CD4-positive, alpha-beta T cell treated with Interferon alpha-2 for 1 hour (primary cell): ENCODE measurements at regions not wholly inside any gene's neighbourhood (a gene's known extent, or its start where the extent isn't known, plus 50 kb on each side); places are given as distances from the start of the nearest gene placed in this dataset.
A peak's percentile ranks its signal among the peaks of the same experiment; 100 is the strongest.
"Not testable (repeated sequence)": the region's sequence is repeated elsewhere in the genome, so short reads cannot be mapped to it uniquely, and the experiment has no call there.

Experiments used
- DNase-seq, 2 donors: peaks; one replicate each; pipeline ENCODE4 v3.0.0-alpha.2; 2020 to 2022

GRCh38 chr10:80957161-80957560, 419.5 kb downstream of the SH2D4B start:
- no peak for DNase-seq

GRCh38 chr10:80964179-80964578, 426.5 kb downstream of the SH2D4B start:
- DNase-seq = no peak

- DNase-seq = no peak
Measured at GRCh38 chr10:80964955-80965614, 427.4 kb downstream of the SH2D4B start.

- no peak for DNase-seq
Measured at GRCh38 chr10:80966326-80966986, 428.8 kb downstream of the SH2D4B start.

- not testable (repeated sequence) for DNase-seq
Measured at GRCh38 chr10:80967357-80967756, 429.7 kb downstream of the SH2D4B start.

GRCh38 chr10:80968903-80969302, 431.2 kb downstream of the SH2D4B start:
- DNase-seq = no peak

GRCh38 chr10:80971461-80971860, 433.8 kb downstream of the SH2D4B start:
- no peak for DNase-seq

GRCh38 chr10:80976658-80977057, 439.0 kb downstream of the SH2D4B start:
- DNase-seq = no peak

GRCh38 chr10:80985102-80985501, 447.4 kb downstream of the SH2D4B start:
- DNase-seq = no peak

GRCh38 chr10:80986596-80986995, 448.9 kb downstream of the SH2D4B start:
- DNase-seq = no peak

- no peak for DNase-seq
Measured at GRCh38 chr10:80988755-80989154, 451.1 kb downstream of the SH2D4B start.

- no peak for DNase-seq
Measured at GRCh38 chr10:80996615-80997193, 459.0 kb downstream of the SH2D4B start.

- DNase-seq = no peak
Measured at GRCh38 chr10:81000781-81001180, 463.1 kb downstream of the SH2D4B start.

GRCh38 chr10:81002382-81002781, 464.7 kb downstream of the SH2D4B start:
- DNase-seq = no peak

- no peak for DNase-seq
Measured at GRCh38 chr10:81007872-81008271, 470.2 kb downstream of the SH2D4B start.

- DNase-seq = no peak
Measured at GRCh38 chr10:81008726-81009125, 471.0 kb downstream of the SH2D4B start.

- no peak for DNase-seq
Measured at GRCh38 chr10:81009296-81009695, 471.6 kb downstream of the SH2D4B start.

GRCh38 chr10:81013771-81014170, 476.1 kb downstream of the SH2D4B start:
- no peak for DNase-seq

GRCh38 chr10:81019029-81019890, 481.6 kb downstream of the SH2D4B start:
- DNase-seq = peak in 1 of 2 donors; percentile 20

GRCh38 chr10:81021428-81022129, 483.9 kb downstream of the SH2D4B start:
- no peak for DNase-seq

- DNase-seq = no peak
Measured at GRCh38 chr10:81026591-81026990, 488.9 kb downstream of the SH2D4B start.

- no peak for DNase-seq
Measured at GRCh38 chr10:81027223-81027622, 489.5 kb downstream of the SH2D4B start.

- DNase-seq = no peak
Measured at GRCh38 chr10:81027706-81028105, 490.0 kb downstream of the SH2D4B start.
